Loucy (cell line): ENCODE measurements at regions not wholly inside any gene's neighbourhood (a gene's known extent, or its start where the extent isn't known, plus 50 kb on each side); places are given as distances from the start of the nearest gene placed in this dataset.

Experiments
- EZH2phosphoT487 ChIP-seq: fragments of 200-600 bp; IDR thresholded peaks from 2 replicates; pipeline ENCODE4 v1.6.1; 2018; ENCODE audit warnings: antibody characterized with exemption, mild to moderate bottlenecking, moderate library complexity, borderline replicate concordance
- TF ChIP-seq, protein P1 (sequence below): fragments of 200-600 bp; sonication (generic); conservative IDR thresholded peaks from 2 replicates; pipeline ENCODE4 v1.5.1; 2014; ENCODE audit warnings: mild to moderate bottlenecking, antibody characterized with exemption, low read length

DNA sequence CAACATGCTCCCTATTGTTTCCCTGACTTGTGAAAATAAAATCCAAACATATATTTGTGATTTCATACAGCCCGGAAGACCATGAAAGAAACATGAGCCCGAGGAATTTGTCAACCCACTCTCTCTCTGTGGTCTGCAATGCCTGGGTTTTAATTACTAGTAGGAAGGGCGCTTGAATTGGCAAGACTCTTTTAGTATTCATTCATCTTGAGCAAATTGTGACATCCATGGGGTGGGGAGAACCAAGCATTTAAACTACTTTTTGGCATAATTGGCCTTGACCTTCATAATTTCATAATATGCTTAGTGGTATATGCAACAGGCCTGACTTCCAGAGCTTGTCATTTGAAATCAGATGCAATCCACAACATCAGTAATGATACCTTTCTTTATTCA, 142.4 kb upstream of the BMPER start:
- TF ChIP-seq, protein P1, sequence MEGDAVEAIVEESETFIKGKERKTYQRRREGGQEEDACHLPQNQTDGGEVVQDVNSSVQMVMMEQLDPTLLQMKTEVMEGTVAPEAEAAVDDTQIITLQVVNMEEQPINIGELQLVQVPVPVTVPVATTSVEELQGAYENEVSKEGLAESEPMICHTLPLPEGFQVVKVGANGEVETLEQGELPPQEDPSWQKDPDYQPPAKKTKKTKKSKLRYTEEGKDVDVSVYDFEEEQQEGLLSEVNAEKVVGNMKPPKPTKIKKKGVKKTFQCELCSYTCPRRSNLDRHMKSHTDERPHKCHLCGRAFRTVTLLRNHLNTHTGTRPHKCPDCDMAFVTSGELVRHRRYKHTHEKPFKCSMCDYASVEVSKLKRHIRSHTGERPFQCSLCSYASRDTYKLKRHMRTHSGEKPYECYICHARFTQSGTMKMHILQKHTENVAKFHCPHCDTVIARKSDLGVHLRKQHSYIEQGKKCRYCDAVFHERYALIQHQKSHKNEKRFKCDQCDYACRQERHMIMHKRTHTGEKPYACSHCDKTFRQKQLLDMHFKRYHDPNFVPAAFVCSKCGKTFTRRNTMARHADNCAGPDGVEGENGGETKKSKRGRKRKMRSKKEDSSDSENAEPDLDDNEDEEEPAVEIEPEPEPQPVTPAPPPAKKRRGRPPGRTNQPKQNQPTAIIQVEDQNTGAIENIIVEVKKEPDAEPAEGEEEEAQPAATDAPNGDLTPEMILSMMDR = no peak
- no peak for TF ChIP-seq EZH2phosphoT487
